Stimulated activated CD4-positive, alpha-beta T cell treated with anti-CD3 and anti-CD28 coated beads, Interleukin-1b, Interleukin-23, amount 100 ng/mL, for 48 hours (primary cell): ENCODE measurements at regions not wholly inside any gene's neighbourhood (a gene's known extent, or its start where the extent isn't known, plus 50 kb on each side); places are given as distances from the start of the nearest gene placed in this dataset.
"Not testable (repeated sequence)": the region's sequence is repeated elsewhere in the genome, so short reads cannot be mapped to it uniquely, and the experiment has no call there.

Source experiments
- DNase-seq: peaks from one replicate; pipeline ENCODE4 v3.0.0-alpha.2; 2020

- not testable (repeated sequence) for DNase-seq
These were observed 415.5 kb downstream of the FOXD4L4 start for GRCh38 chr9:66152406-66152805.

- DNase-seq, result peak; percentile 52
These were observed 416.2 kb downstream of the FOXD4L4 start for GRCh38 chr9:66153021-66153725.

GRCh38 chr9:66153971-66154691 lies 417.2 kb downstream of the FOXD4L4 start:
- peak; percentile 3 for DNase-seq

GRCh38 chr9:66182316-66182715 lies 445.4 kb downstream of the FOXD4L4 start:
- not testable (repeated sequence) for DNase-seq

DNA sequence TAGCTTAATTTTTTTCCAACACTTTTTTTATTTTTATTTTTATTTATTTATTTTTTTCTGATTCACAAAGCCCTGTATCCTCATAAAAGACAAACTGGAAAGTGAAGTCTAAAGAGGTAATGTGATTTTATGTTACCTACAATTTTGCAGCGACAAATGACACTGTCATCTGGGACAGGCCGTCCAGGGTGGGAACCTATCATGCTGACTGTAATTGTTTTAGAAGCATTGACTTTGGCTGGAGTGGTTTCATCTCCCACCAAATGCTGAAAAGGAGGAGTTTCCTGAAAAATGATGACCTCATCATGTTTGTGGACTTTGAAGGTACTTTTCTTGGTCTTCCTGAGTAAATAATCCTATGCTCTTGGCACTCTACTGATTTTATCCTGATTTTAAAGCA lies 446.7 kb downstream of the FOXD4L4 start:
- DNase-seq, result not testable (repeated sequence)

- DNase-seq, result not testable (repeated sequence)
These were observed 460.3 kb downstream of the FOXD4L4 start for GRCh38 chr9:66197199-66197598.

GRCh38 chr9:66198421-66198820 lies 461.5 kb downstream of the FOXD4L4 start:
- DNase-seq, result not testable (repeated sequence)

- DNase-seq, result not testable (repeated sequence)
These were observed 469.7 kb downstream of the FOXD4L4 start for GRCh38 chr9:66206617-66207016.

GRCh38 chr9:66207914-66208313 lies 471.0 kb downstream of the FOXD4L4 start:
- DNase-seq, result not testable (repeated sequence)

- DNase-seq, result not testable (repeated sequence)
These were observed 507.8 kb downstream of the FOXD4L4 start for GRCh38 chr9:66244763-66245162.

- DNase-seq, result not testable (repeated sequence)
These were observed 508.5 kb downstream of the FOXD4L4 start for GRCh38 chr9:66245481-66245880.

DNA sequence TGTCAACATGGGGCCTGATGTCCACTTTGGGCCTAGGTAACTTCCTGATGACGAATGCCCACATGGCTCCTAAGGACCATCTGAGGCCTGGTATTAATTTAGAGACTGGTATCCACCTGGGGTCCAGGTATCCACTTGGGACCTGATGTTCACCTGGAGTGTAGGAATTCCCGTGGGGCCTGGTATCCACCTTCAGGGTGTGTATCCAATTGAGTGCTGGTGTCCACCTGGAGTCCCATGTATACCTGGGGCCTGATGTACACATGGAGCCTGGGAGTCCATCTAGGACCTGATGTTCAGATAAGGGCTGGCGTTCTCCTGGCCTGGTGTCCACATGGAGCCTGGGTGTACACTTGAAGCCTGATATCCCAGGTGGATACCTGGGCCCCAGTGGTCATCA lies 520.6 kb downstream of the FOXD4L4 start:
- not testable (repeated sequence) for DNase-seq

DNA sequence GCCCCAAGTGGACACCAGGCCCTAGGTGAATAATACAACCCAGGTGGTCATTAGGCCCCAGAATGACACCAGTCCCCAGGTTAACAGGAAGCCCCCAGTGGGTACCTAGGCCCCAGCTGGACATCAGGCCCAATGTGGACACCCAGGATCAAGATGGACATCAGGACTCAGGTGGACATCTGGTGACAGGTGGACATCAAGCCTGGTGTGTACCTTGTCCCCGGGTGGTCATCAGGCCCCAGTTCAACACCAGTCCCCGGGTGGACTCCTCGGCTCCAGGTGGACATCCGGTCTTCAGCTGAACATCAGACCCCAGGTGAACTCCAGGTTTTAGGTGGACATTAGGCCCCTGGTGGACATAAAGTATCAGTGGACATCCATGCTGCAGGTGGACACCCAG lies 524.6 kb downstream of the FOXD4L4 start:
- DNase-seq, result not testable (repeated sequence)

GRCh38 chr9:66263621-66264020 lies 526.7 kb downstream of the FOXD4L4 start:
- DNase-seq, result not testable (repeated sequence)

- not testable (repeated sequence) for DNase-seq
These were observed 527.8 kb downstream of the FOXD4L4 start for GRCh38 chr9:66264786-66265185.

DNA sequence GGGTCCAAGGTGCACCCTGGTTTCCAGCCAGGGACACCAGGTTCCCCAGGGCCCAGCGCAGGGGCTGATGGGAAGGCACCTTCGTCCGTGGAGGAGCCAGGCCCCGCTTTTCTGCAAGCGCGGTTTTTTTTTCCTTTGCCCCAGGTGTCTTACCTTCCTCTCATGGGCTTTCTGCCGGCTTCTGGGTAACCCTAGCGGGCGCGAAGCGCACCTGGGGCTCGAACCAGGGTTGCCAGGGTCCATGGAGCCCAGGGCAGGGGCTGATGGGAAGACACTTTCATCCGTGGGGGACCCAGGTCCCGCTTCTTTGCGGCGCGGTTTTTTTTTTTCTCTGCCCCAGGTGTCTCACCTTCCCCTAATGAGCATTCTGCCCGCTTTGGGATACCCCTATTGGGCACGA lies 529.3 kb downstream of the FOXD4L4 start:
- not testable (repeated sequence) for DNase-seq

- not testable (repeated sequence) for DNase-seq
These were observed 530.0 kb downstream of the FOXD4L4 start for GRCh38 chr9:66266856-66267430.

GRCh38 chr9:66267684-66268083 lies 530.7 kb downstream of the FOXD4L4 start:
- DNase-seq, result peak; percentile 25

DNA sequence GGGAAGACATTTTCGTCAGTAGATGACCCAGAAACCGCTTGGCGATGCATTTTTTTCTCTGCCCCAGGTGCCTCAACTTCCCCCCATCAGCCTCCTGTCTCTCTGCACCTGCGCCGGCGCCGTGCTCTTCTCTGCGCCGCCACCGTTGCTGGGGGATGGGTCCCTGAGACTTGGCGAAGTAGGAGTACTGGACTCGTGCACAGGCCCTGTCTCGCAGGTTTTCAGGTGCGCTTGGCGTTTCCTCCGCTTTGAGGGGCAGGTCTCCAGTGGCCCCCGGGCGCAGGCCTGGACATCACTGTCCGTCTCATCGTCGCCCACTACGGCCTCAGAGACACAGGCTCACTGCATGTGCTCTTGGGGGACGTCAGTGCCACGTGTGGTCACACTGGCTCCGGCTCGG lies 532.1 kb downstream of the FOXD4L4 start:
- not testable (repeated sequence) for DNase-seq

GRCh38 chr9:66269783-66270182 lies 532.8 kb downstream of the FOXD4L4 start:
- DNase-seq, result peak; percentile 77

DNA sequence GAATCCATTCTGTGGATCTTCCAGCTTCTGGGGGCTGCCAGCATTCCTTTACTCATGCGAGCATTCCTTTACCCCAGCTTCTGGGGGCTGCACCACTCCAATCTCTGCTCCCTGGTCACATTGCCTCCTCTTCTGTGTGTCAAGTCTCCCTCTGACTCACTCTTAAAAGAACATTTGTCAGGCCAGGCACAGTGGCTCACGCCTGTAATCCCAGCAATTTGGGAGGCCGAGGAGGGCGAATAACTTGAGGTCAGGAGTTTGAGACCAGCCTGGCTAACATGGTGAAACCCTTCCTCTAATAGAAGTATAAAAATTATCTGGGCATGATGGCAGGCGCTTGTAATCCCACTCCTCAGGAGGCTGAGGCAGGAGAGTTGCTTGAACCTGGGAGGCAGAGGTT lies 541.9 kb downstream of the FOXD4L4 start:
- not testable (repeated sequence) for DNase-seq
